Caki2 (cell line): ENCODE measurements at regions not wholly inside any gene's neighbourhood (a gene's known extent, or its start where the extent isn't known, plus 50 kb on each side); places are given as distances from the start of the nearest gene placed in this dataset.

Experiments
- DNase-seq: peaks from one replicate; pipeline ENCODE4 v3.0.0-alpha.2; 2015; ENCODE audit warnings: low read depth
- in situ Hi-C: cut with HindIII; loops from 2 replicates; pipeline ENCODE4 v1.10.0; 2016; ENCODE audit warnings: low sequenced_read_pairs, low pct_unique_long_range_greater_than_20kb, mixed read lengths

DNA sequence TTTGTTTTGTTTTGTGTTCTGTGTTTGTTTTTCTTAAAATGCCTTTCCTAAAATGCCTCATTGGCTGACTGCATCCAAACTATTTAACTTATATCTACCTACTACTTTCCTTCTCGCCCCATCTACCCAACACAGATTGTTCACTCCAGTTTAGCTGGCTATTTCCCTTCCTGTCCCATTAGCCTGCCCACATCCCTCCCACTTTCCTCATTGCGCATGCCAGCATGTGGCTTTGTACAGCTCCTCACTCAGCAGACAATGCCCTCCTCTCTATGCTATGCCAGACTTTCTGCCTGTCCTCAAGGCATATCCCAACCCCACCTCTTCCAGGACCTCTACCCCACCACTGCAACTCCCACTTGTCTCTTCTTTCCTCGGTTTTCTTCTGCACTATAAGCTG, 94.7 kb upstream of the C1orf21 start:
- in situ Hi-C loops: no loop called here
- no peak for DNase-seq

DNA sequence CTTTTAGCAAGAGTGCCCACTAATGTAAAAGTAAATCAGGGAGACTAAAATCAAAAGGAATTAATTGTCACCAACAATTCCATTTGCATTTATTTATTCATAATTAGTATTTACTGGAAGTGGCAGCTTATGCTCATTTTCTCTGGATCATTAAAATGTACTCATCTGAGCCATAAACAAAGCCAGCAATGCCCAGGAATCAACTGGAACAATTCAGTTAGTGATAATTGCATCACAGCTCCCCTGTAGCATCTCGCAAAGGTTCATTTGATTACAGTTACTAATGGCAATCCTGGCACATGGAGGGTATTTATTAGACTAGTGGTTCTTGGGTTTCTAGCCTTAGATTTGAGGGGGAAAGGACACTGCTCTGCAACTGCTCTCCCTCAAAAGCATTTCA, 92.7 kb upstream of the C1orf21 start:
- DNase-seq: no peak
- in situ Hi-C loops: no loop called here

DNA sequence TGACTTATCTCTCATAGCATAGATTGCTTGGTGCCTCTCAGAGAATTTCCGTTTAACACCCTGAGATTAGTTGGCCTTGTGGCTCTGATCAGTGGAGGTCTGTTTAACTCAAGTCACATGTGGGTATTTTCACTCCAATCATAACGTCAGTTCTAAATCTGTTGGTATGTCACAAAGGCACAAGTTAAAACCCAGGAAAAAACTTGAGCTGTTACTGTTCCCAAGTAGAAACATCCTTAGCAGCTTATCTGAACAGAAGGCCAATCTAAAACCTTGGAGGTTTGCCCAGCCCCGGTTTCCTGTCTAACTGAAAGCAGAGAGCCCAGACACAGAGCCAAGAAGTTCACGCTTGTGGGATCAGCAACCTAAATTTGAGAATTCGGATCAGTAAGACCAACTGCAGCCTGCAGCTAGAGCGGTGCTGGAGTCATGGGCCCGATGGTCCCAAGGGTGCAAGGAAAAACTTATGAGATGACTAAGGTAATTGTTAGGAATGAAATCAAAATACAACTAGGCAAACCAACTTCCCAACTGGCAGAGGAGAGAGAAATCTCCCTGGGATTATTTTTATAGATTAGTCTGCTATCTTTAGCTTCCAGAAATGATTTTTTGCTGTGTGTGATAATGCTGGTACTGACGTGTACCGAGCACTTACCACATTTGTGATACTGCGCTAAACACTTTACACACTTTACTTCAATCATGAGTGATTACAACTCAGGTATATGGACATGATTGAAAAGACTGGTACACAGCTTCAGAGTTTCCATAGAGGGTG, 90.2 kb upstream of the C1orf21 start:
- DNase-seq: no peak
- in situ Hi-C loops: no loop called here

DNA sequence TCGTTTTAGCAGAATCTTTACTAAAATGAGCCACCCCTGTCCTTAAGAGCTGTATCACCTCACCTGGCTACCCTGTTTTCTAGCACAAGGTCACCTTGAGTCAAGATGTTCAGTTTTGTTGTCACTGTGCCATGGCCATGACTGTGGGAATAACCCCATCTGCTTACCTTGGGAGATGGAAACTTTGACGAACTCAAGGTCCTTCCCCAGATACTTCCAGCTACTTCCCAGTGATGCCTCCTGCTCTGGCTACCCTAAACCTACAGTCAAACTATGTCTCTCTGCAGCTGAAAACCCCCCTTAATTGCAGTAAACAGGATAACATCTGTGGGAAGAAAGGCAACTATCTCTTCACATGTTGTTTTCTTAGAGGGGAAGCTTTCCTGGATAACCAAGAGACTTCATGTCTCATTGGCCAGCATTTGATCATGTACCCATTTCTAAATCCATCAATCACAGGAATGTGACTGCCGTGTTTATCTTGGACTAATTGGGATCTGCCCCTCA, 89.5 kb upstream of the C1orf21 start:
- in situ Hi-C loops: no loop called here
- DNase-seq: no peak

DNA sequence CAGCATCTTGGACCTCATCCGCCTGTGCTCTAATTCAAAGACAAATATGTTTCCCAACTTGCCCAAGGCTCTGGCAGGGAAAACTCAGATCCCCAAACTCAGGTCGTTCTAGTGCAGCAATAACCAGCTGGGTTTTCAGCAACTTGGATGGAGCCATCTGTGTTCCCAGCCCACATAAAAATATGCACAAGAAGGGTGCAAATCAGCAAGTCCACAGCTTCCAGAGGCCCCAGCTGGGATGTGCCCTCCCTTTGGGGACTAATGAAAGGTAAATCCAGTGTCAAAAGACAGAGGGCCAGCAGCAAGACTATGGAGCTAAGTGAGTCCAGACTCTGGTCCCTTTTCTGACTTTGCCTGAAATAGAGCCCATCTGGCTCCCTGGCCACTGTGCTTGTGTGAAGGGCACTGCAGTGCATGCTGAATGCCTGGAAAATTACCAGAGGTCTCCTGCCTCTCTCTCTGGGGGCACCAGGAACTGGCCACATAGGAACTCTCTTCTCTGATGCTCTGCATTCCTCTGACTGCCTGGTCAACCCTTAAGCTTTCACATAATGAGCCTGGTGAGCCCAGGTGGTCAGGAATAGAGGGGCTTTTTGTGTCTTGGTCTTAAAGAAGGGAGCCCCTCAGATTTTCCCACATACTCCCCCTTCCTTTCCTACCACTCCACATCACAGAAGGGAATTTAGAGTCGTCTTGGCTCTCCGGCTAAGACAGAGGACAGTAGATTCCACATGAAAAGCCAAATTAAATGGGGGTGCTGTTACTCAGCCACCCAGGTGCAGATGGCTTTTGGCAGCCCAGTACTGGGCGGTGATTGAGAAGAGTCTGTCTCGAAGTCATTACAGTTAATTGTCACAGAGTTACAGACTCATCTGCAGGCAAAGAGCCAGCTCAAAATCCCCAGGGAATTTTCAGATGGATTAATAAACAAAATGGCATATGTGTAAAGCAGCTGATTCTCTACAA, 88.1 kb upstream of the C1orf21 start:
- in situ Hi-C loops: no loop called here
- DNase-seq: no peak

DNA sequence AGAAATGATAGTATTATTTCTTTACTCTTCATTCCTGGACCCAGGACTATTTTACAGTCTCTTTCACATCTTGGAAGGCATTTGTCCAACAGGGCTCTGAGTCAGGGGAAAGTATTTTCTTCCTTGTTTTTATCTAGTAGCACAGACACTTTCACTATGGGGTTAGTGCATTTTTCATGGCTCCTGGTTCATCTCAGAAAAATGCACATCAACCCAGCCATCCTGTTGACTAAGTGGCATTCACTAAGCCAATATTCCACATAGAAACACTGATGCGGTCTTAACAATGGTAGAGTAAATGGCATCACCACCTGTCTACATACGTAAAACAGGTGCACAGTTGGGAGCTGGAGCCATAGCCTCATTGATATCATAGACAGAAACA, 87.4 kb upstream of the C1orf21 start:
- in situ Hi-C loops: no loop called here
- DNase-seq: no peak

DNA sequence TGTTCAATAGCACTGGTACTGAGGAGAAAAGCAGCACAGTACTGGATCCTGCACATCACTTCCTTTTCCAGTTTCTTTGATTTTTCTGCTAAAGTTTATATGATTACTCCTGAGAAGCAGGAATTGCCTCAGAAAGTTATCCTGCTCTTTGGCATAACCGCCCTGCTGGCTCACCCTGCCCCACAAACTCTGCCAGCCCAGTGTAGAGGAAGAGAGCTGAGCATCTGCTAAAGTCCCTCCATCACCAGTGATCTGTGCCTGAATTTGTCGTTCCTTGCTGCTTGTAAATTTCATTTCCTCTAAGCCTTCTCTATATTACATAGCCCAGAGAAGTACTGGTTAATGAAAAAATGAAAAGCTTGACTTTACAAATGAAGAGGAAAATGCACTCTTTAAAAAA, 87.0 kb upstream of the C1orf21 start:
- in situ Hi-C loops: no loop called here
- no peak for DNase-seq

DNA sequence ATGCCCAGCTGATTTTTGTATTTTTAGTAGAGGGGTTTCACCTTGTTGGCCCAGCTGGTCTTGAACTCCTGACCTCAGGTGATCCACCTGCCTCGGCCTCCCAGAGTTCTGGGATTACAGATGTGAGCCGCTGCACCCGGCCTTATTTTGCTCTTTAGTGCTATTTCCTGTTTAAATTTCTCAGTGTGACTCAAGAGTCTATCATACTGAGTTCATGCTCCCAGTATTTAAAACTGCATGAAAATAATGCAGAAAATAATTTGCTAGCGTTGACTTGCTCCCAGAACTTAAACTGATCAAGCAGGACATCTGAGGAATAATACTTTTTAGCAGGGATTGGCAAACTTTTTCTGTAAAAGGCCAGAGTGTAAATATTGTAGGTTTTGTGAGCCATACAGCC, 86.4 kb upstream of the C1orf21 start:
- no peak for DNase-seq
- in situ Hi-C loops: no loop called here

DNA sequence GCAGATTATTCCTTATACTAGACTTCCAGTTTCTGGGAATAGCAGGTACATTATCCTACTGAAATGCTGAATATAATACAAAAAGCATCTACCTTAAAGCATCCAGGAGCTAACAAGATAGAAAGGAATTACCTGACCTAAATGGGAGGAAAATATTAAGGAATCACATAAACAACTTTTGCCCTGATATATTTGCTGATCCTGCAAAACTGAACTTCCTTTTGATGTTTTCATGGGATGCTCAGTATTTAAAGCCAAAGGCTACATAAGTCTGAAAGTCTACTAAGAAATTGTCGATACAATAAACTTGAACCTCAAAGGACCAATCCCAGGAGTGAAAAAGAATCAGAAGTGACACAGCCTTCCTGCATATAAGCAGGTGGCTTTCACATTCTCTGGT, 85.6 kb upstream of the C1orf21 start:
- no peak for DNase-seq
- in situ Hi-C loops: no loop called here

DNA sequence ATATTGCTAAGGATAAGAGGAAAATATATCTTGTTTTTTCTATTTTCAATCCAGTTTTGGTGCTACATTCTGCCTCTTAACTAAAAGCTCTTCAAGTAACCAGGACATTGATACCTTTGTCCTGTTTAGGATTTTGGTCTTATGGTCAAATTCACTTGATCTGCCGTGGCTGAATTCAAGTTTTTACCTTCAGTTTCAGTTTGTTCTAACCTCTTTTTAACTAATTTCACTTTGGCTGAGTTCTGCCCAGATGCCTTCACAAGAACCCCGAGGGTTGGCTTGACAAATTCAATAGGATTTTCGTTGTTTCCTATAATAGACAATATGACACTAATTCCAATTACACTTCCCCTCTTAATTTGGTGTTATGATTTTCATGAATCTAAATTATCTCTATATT, 84.5 kb upstream of the C1orf21 start:
- in situ Hi-C loops: no loop called here
- DNase-seq: no peak

DNA sequence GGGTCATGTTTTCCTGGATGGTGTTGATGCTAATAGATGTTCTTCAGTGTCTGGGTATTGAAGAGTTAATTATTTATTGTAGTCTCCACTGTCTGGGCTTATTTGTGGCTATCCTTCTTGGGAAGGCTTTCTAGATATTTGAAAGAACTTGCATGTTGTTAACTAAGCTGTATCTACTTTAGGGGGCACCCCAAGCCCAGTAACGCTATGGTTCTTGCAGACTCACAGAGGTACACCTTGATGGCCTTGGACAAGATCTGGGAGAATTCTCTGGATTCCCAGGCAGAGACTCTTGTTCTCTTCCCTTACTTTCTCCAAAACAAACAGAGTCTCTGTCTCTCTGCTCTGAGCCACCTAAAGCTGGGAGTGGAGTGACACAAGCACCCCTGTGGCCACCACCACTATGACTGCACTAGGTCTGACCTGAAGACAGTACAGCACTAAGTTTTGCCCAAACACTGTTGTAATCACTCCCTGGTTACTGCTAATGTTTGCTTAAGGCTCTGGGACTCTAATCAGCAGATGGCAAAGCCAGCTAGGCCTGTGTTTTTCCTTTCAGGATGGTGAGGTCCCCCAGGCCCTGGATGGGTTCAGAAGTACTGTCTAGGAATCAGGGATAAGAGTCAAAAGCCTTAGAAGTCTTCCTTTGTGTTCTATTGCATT, 76.5 kb upstream of the C1orf21 start:
- in situ Hi-C loops: no loop called here
- no peak for DNase-seq

DNA sequence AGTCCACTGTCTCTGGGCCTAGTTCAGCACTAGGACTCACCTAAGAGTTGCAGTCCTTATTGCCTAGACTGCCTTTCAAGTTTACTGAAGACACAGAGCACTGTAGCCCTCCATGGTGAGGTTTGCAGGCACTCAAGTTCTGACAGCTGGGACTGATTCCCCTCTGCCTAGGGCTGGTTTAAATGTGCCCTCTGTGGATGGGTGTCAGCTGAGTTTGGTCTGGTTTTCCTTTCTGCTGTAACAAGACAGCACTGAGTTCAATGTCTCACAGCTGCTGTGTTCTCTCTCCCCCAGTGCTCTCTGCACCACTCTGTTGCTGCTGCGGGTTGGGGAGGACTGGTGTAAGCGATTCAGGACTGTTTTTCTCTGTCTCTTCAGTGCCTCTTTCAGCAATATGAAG, 75.2 kb upstream of the C1orf21 start:
- in situ Hi-C loops: no loop called here
- DNase-seq: no peak

DNA sequence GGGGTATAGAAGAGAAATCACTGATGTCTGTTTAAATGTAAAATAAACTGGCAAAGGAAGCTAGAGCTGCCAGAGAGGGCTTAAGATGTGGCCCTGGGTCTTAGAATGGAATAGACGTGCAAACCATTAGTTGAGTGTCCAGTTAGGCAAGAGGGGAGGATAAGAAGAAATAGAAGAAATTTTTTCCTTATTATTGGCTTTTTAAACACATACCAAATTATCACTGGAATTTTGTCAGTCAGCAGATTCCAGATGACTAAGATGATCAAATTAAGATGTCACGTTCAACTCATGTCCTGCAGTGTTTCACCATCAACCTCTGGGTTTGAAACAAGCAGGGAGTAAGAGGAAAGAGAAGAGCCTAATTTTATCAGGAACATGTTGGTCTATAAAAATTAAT, 71.6 kb upstream of the C1orf21 start:
- no peak for DNase-seq
- in situ Hi-C loops: no loop called here

DNA sequence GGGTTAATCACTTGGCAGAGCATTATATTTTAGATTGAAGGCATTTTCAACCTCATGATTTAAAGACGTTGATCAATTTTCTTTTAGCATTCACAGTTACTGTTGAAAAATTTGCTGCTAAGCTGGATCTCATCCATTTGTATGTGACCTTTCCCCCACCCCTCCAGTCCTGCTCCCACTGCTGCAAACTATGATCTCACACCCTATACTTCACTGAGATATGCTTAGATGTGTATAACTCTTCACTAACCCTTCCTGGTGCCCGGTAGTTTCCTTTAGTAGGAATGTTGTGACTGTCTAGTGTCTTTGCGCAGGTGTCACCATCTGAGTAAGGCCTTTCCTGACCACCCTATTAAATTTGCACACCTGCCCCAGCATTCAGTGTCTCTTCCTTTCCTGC, 67.0 kb upstream of the C1orf21 start:
- in situ Hi-C loops: no loop called here
- DNase-seq: no peak

DNA sequence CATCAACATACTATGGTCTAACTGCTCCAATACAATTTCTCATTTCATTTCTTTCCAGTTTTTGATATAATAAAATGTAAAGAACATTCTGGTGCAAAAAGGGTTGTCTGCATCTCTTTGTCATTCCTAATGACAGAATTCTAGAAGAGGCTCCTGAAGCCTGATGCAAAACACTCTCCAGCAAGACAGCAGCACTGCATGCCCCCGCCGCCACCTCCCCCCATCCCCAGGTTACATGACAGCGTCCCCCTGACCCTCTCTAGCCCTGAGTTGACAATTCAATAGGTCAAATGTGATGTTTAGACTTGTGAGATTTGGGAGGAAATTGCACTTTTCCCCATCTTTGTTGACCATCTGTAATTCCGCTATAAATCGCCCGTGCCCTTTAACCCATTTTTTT, 64.6 kb upstream of the C1orf21 start:
- in situ Hi-C loops: no loop called here

DNA sequence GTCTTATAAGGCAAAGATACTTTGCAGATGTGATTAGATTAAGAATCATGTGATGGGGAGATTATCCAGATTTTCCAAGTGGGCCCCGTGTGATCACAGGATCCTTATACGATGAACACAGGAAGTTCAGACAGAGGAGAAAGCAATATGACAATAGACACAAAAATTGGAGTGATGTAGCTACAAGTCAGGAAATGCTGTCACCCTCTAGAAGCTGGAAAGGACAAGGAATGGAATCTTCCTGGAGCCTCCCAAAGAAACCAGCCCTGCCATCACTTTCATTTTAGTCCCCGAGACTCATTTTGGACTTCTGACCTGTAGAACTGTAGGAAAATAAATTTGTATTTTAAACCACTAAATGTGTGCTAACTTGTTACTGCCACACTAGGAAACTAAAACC, 61.9 kb upstream of the C1orf21 start:
- DNase-seq: no peak
- in situ Hi-C loops: no loop called here

More for the DNA sequence above, 64.6 kb upstream of the C1orf21 start:
- DNase-seq: no peak

DNA sequence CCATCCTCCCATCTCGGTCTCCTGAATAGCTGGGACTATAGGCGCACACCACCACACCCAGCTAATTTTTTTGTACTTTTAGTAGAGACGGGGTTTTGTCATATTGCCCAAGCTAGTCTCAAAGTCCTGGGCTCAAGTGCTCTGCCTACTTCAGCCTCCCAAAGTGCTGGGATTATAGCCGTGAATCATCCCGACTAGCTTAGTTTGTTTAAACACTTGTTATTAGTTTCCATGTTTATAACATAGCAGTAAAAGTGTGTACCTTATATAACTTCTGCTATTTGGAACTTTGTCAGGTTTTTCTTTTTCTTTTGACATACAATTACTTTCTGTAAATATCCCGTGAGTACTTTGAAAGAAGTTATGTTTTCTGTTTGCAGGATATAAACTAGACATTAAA, 60.6 kb upstream of the C1orf21 start:
- in situ Hi-C loops: no loop called here
- DNase-seq: no peak

DNA sequence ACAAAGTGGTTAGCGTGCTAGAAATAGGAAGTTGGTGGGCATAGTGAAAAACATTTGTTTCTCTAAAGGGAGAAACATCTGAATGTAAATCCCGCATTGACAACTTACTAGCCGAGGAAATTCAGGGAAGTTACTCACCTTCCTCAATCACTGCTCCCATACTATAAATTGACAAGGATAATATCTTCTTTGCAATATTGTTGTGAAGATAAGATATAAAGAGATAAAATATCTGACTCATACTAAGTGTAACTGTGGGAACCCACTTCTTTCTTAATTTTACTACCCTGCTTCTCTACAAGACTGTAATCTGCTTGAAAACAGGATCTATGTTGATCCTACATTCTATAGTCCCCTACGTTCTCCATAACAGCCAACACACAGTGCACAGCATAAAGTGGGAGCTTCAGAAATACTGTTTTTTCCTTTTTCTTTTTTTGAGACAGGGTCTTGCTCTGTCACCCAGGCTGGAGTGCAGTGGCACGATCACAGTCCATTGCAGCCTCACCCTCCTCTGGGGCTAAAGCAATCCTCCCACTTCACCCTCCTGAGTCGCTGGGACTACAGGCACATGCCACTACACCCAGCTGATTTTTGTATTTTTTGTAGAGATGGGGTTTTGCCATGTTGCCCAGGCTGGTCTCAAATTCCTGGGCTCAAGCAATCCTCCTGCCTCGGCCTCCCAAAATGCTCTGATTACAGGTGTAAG, 57.4 kb upstream of the C1orf21 start:
- no peak for DNase-seq
- in situ Hi-C loops: no loop called here
